Activated effector memory CD4-positive, alpha-beta T cell treated with anti-CD3 and anti-CD28 coated beads, Interleukin-2, amount 50 U/mL, for 16 hours (primary cell): ENCODE measurements at regions not wholly inside any gene's neighbourhood (a gene's known extent, or its start where the extent isn't known, plus 50 kb on each side); places are given as distances from the start of the nearest gene placed in this dataset.
"Not testable (repeated sequence)": the region's sequence is repeated elsewhere in the genome, so short reads cannot be mapped to it uniquely, and the experiment has no call there.

Experiments used
- DNase-seq: peaks from one replicate; pipeline ENCODE4 v3.0.0-alpha.2; 2020

DNA sequence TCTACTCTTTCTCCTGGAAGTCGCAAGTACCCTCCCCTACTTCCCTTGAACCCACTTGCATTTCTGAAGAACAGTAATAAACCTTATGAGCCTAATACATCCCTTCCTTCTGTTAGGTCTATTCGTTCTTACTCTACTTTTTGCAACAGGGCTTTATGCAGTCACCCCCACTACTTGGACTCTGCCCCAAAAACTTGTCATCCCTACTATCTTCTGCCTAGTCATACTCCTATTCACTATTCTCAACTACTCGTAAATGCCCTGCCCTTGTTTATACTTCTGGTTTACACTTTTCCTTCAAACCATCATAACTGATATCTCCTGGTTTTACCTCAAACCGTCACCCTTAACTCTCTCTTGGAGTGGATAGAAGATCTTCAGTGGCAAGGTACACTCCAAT, 55.2 kb upstream of the SLIT2 start:
- DNase-seq, result no peak

DNA sequence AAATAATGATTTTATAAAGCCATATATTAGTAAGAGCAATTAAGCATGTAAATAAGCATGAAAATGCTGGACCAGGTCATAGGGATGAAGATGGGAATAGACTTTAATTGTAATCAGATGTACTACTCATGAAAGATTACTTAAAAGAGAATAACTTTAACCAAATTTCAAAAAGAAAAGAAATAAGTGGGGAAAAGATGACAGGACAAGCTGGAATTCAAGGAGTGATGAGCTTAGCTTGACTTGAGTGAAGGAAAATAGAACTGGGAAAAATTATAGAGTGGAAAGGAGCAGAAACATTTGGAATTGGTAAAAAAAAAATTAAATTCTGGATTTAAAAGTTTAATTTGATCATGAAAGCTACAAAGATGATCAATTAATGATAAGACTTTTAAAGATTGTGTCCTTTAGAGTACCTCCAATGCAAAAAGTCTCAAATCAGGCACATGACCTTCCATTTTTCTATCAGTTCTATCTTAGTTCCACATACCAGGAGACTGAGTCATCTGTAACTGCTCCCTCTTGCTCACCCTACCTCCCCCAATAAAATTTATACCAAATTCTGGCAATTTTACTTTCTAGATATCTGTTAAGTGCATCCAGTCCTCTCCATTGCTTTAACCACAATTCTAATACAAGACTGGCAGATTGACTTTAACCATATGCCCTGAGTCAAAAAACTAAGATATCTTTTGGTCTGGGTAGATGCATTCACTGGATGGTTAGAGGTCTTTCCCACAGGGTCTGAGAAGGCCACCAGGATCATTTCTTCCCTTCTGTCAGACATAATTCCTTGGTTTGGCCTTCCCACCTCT, 56.4 kb upstream of the SLIT2 start:
- DNase-seq, result no peak

DNA sequence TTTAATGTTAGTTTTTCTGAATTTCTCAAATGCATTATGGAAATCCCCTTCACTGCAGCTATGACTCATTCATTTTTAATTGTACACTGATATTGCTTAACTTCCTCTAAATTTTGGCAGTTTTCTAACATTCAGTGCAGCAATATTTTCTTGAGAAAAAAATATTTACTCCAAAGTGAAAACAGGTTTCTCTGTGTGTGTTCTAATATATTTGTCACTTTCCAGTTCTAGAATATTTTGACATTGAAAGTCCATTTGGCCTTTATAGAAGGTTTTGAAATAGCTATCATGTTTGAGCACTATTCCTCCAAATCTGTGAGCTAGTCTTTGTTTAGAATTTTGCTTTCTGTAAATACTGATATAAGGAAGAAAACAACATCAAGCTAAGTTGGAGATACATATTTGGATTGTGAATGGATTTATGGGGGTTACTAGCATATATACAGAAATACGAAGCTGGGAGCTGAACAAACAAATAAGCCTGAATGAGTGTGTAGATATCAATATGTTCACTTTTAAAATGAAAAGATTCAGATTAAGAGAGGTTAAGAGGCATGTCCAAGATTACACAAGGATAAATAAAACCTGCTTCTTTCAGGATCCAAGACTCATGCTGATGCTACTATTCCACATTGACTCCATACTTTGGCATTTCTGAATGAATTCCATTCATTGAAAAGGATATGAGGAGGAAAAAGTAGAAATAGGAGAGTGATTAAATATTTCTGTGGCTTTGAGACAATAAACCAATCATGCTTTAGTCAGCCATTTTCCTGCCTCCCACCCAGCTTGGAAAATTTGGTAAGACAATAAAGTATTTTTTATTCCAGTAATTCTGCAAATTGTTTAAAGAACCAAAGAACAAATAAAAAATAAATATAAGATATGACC, 57.3 kb upstream of the SLIT2 start:
- DNase-seq, result no peak

DNA sequence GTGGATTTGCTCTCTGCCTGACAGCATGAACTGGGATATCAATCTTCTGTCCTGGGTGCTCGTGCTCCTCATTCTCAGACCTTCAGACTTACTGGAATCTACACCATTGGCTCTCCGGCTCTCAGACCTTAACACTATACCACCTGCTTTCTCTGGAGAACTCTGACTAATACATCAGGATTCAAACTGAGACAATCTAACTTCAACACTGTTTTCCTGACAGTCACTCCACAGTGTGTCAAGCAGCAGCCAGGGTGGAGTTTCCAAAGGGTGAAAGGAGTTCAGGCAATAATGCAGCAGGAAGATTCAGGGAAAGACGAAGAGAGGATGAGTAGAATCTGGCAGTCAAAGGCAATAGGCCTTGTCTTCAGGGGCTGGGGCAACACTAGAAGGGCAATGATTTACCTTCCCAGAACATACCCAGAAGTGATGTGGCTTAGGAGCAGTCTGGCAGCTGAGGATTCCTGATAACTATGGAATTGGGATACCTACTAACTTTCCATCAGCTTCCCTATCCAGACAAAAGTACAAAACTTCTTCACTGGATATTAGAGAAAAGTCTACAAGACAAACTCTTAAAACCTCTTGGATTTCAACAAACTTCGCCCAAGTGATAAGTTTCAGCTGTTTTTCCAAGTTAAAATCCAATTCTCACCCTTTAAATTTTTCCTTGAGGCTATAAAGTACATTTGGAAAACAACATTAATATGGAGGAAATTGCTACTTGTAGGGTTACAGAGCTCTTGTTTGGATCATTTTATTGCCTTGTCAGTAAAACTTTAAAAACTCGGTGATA, 58.4 kb upstream of the SLIT2 start:
- DNase-seq, result no peak

GRCh38 chr4:20192736-20193135, 59.0 kb upstream of the SLIT2 start:
- no peak for DNase-seq

DNA sequence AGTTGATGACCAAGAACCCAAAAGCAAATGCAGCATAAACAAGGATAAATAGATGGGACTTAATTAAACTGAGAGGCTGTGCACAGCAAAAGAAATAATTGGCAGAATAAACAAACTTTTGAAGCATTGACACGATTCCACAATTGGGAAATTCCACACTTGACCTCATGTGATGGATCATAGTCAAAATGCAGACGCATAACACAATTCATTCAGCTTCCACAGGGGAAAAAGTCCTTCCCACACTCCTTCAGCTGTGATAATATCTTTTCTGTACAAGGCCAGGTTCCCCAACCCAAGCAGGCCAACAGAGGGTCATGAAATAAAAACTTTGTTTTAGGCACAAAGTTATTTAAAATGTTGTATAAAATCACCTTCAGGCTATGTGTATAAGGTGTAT, 66.6 kb upstream of the SLIT2 start:
- DNase-seq, result no peak

GRCh38 chr4:20183131-20183530, 68.6 kb upstream of the SLIT2 start:
- DNase-seq, result not testable (repeated sequence)

GRCh38 chr4:20181926-20182325, 69.8 kb upstream of the SLIT2 start:
- DNase-seq, result no peak

- no peak for DNase-seq
Observed at GRCh38 chr4:20180509-20180908, 71.2 kb upstream of the SLIT2 start.

- DNase-seq, result no peak
Observed at GRCh38 chr4:20178902-20179576, 72.7 kb upstream of the SLIT2 start.

- DNase-seq, result no peak
Observed at GRCh38 chr4:20176881-20177280, 74.8 kb upstream of the SLIT2 start.

- DNase-seq, result no peak
Observed at GRCh38 chr4:20172070-20172760, 79.5 kb upstream of the SLIT2 start.

DNA sequence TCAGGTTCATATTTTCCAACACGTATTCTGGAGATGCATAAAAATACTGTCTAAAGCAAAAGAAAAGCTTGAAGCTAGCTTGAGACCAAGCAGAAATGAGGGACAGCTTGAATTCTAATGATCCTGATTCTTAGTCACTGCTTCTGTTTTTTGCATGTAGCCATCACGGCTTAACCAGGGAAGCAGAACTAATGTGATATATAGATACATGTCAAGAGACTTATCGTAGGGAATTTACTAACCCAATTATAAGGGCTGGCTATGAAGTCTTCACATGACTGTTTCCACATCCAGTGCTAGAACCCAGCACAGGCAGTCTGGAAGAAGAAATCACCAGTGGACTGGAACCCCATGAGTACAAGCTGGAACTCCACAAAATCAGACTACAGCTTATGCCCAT, 85.2 kb upstream of the SLIT2 start:
- DNase-seq, result no peak

- no peak for DNase-seq
Observed at GRCh38 chr4:20159516-20159915, 92.2 kb upstream of the SLIT2 start.

DNA sequence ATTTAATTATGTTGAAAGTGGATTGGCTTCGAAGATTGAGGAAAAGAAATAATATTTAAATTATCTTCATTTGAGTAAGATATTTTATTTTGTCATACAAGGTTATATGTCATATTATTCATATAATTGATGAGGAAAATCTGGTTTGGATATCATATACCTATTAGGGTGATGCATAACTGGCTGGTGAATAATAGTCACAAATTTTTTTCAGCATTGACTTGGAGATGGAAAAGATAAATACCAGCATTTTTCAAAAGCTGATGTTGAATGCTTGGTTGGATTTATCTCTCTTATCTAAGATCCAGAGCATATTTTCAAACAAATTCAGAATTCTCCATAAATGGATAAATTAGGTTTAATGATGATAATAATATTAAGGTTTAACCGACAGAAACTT, 93.5 kb upstream of the SLIT2 start:
- DNase-seq, result no peak

DNA sequence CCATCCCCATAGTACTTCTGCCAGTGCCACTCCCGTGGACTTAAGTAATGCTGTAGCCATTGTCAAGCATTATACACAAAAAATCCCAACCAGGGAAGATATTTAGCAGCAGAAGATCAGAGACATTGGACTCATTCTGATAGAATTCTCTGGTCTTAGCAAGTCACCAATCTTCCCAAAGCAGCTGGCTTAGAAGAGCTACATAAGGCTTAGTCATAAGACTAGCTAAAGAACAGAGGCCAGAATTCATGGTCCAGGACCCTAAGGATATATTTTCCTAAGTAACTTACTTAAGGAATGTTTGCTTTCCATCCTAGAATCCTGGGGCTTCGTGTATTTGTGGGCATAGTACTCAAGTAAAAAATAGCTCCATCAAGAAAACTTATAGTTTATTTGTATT, 100.3 kb upstream of the SLIT2 start:
- no peak for DNase-seq

DNA sequence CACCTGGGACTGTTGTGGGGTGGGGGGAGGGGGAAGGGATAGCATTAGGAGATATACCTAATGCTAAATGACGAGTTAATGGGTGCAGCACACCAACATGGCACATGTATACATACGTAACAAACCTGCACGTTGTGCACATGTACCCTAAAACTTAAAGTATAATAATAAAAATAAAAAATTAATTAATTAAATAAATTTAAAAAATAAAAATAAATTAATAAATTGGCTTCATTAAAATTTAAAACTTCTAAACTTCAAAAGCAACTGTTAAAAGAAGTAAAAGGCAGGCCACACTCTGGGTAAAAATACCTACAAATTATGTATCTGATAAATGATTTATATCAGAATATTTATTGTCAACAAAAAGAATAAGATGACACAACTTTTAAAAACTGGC, 102.6 kb upstream of the SLIT2 start:
- not testable (repeated sequence) for DNase-seq

- DNase-seq, result no peak
Observed at GRCh38 chr4:20137176-20137575, 114.5 kb upstream of the SLIT2 start.

- DNase-seq, result no peak
Observed at GRCh38 chr4:20127626-20128025, 124.1 kb upstream of the SLIT2 start.

DNA sequence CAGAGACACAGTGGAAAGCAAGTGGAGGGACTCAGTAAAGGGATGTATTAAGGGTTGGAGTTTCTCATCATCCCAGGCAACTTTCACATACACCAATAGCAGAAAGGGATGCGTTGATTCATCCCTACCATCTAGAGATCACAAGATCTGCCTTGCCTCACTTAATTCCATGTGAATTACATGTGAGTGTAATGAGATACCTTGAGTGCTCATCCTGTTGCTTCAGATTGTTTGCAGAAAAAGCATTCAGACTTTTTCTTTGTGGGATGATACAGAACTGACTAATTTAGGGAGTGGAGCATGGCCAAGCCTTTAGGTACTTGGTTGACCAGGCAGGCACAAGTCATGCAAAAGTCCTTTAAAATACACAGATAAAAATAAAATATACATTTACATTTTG, 124.8 kb upstream of the SLIT2 start:
- no peak for DNase-seq

DNA sequence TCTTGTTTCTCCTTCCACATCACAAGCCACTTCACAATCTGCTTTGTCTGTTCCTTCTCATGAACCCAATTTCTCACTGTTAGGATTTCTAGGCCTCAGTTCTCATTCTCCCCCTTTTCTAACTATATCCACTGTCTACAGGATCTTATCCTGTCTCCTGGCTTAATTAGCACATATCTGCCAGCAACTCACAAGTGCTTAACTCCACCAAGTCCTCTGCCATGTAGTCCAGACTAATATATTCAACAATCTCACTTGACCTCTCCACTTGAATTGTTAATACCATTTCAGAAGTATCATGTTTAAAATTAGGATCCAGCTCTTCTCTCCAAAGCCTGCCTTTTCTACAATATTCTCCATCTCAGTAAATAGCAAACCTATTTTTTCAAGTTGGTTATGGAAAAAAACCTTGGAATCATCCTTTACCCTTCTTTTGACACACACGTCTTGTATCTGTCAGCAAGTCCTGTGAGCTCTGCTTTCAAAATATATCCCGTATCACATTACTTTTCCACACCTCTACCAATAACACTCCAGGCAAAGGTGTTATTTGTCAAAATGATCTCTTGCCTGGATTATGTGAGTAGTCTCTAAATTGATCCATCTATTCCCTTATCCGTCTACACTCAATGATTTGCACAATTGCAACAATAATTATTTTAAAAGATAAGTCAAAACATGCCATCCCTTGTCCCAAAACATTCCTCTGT, 127.2 kb upstream of the SLIT2 start:
- no peak for DNase-seq
